NCI-H2227 (cell line): ENCODE measurements at regions not wholly inside any gene's neighbourhood (a gene's known extent, or its start where the extent isn't known, plus 50 kb on each side); places are given as distances from the start of the nearest gene placed in this dataset.

Experiments used
- DNase-seq: peaks from one replicate; lab custom pipeline; 2025; ENCODE audit not compliant: unreplicated experiment; lab: John Stamatoyannopoulos, UW

DNA sequence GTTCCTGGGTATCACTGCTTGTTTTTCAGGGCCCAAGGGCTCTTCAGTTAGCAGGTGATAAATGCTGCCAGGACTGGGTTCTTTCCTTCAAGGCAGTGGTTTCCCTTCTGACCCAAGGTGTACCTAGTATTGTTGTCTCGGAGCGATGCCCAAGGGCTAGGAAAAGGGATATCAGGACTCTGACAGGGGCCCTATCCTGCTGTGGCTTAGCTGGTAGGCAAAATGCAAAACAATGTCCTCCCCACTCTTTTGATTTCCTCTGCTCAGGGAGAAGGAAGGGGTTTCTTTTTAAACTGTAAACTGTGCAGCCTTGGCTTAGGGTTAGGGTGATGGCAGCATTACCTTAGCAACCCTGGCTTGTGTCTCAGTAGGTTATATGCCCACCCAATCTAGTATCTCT is 508.8 kb upstream of the CTNND2 start:
- no peak for DNase-seq

GRCh38 chr5:12399868-12400267 is 495.6 kb upstream of the CTNND2 start:
- DNase-seq = no peak

GRCh38 chr5:12392246-12392645 is 488.0 kb upstream of the CTNND2 start:
- DNase-seq = no peak

DNA sequence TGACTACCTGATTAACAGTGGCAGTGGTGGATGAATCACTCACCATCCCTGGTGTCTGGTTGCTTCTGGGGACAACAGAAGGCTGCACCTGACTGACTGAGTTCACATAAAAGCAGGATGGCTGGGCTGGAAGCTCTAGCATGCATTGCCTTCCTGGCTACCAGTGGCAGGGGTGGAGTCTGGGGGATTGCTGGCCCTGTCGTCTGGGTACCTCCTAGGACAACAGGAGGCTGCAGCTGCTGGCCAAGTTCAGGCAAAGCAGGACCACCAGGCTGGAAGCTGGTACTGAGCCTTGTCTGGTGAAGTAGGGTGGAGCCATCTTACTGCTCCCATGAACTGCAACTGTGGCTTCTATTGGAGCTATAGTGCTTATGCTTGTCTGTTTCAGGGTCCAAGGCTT is 480.8 kb upstream of the CTNND2 start:
- DNase-seq = no peak

- DNase-seq = no peak
Observed at GRCh38 chr5:12384005-12384404, 479.8 kb upstream of the CTNND2 start.

DNA sequence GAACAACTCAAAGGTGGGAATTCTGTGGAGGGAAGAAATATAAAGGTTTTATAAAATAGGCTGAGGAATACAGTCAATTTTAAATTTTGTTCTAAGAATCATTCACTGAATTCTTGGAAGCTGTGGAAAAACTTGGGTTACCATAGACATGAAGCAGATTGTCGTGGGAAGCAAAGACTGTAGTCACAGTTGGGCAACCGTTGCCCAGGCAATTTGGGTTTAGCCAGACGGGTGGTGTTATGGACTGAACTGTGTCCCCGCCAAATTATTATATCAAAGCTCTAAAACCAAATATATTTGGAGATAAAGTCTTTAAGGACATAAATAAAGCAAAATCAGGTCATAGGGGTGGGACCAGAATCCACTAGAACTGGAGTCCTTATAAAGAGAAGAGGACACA is 463.7 kb upstream of the CTNND2 start:
- no peak for DNase-seq

GRCh38 chr5:12360218-12360617 is 456.0 kb upstream of the CTNND2 start:
- DNase-seq = no peak

DNA sequence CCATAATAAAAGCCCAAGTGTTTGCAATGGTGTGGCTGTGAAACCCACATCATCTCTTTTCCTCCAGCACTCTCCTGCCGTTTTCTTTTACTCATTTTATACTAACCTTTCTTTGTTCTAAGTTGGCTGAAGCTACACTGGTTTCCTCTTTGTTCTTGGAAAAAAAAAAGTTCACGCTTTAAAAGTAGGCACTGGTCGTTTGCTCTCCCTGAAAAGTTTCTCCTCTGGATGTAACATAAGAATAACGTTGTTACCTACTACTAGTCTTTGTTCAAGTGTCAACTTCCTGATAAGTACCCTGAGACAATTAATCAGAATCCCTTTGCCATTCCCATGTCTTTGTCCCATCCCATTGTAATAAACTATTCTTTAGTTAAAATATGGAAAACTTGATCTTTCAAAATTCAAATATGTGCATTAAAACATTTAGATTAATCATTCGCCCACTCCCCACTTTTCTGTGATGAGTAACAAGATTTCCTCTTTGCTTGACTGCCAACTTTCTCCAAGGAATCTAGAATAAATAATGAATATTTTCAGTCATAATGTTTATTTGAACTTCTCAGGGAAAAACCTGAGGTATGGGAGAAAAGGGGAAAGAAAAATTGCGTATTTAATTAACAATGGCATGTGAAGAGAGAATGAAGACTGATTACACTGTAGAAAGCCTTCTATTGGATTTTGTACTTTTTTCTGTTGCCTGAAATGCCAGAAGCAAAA is 454.3 kb upstream of the CTNND2 start:
- DNase-seq = no peak

DNA sequence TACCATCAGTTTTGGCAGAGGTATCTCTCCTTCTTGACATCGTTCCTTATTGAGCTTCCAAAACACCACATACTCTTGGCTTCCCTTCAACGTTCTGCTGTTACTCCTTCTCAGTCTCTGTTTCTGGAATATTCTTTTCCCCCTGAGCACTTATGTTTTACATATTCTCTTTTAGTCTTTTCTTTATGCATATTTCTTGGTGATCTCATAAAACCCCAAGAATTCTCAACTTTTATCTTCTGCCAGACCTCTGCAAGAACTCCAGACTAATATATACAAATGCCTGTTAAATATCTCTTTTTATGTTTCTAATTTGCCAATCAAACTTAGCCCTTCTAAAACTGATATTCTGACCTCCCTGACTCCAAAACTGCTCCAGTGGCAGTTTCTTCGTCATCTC is 453.4 kb upstream of the CTNND2 start:
- no peak for DNase-seq

DNA sequence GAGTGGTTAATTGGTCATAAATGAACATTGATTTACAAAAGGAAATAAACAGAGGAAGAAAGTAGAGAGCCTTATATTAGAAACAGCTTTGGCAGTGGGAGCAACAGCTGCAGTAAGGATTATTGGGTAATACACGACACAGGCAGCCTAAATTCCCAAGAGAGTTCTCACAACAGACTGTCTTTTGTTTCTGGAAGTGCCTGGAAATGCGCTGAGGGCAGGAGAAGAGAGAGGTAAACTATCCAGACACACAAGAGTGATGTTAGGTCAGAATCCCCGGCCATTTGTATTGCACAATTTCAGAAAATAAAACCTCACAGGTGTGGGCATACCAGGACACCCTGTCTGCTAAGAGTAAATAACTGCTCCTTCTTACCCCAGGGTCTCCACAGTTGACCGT is 450.4 kb upstream of the CTNND2 start:
- DNase-seq = no peak

DNA sequence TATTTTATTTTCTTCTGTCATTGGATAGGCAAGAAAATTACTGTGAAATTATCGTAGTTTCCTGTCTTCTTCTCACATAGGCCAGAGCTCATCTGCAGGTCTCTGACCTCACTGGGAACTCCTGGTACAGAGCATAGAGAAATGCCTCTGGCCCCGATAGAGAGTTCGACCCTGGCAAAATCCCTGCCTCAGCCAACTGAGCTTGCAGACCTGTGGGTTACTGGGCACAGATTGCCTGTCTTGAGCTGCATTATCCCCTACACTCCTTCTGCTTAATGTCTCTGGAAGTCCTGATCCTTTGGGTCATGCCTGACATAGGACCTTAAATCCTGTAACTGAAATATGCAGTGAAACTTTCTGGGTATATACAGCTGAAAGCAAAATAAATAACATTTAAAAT is 439.3 kb upstream of the CTNND2 start:
- DNase-seq = no peak

- DNase-seq = no peak
Observed at GRCh38 chr5:12335938-12336337, 431.7 kb upstream of the CTNND2 start.

- DNase-seq = no peak
Observed at GRCh38 chr5:12332480-12332879, 428.2 kb upstream of the CTNND2 start.

DNA sequence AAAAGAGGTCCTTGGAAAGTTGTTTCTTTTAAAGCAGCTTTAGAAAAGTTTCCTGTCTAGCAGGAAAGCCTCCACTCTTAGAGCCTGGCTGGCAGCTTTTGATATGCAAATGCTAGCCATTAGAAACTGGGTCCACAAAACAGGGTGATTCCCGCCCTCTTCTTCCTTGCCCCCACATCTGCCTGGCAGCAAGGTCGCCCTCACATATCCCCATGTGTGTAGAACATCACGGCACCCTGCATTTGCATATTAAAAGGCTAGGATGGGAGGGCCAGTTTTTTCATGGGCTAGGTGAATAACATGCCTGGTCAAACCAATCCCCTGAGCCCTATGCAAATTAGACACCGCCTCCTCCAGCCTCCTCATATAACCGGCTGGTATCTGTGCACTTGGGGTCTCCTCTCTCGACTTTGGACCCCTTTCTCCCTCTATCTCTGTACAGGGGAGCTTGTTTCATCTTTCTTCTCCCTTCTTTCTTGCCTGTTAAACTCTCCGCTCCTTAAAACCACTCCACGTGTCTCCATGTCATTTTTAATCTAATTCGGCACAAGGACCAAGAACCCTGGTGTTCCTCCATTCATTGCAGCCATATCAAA is 426.8 kb upstream of the CTNND2 start:
- DNase-seq = no peak

DNA sequence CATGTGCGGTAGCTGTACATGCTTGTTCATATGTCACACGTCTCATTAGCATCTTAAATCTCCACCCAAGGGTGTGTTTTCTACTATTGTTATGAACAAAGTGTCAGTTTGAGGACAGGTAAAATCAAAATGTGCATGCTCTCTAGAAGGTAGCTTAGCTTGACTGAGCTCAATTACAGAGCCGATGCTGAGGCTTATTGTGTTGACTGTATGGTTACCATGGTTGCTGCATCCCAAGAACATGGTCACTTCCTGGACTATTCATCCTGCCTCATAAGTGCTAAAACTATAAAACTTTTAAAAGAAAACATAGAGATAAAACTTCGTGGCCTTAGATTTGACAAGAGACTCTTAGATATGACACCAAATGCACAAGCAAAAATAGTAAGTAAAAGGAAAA is 426.1 kb upstream of the CTNND2 start:
- no peak for DNase-seq

GRCh38 chr5:12323637-12324229 is 419.5 kb upstream of the CTNND2 start:
- DNase-seq = no peak

GRCh38 chr5:12322042-12322441 is 417.8 kb upstream of the CTNND2 start:
- no peak for DNase-seq

- DNase-seq = no peak
Observed at GRCh38 chr5:12320331-12320730, 416.1 kb upstream of the CTNND2 start.

DNA sequence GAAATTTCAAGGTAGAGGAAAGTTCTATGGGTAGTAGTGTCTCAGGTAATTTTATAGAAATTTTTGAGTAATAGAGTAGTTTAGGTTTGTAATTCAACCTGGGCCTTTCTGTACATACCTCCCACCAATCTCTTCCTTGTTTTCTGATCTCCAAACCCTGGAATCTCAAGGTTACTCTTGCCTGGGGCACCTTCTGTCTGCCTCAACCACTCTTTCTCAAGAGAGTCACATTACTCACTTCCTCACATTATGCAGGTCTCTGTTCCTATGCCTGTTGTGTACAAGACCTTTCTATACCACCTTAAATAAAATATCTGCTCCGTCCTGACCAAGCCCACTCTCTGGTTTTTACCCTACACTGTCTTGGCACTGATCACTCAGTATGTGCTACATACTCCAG is 412.6 kb upstream of the CTNND2 start:
- no peak for DNase-seq

DNA sequence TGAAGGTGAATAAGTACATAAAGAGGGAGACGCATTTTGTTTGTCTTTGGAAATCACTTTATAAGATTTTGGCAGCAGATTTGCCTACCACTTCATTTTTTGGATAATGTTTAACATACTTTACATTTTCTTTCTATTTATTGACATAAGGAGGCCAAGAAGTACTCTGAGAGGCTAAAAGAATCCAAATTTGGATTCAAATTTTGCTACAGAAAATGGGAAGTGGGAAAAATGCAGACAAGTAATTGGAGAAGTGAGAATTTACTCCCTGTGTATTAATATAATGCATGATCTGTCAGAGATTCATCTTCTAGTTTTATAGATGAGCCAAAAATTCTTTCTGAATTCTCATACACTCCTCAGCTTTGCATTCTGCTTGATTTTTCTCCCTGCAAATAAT is 411.2 kb upstream of the CTNND2 start:
- DNase-seq = no peak

DNA sequence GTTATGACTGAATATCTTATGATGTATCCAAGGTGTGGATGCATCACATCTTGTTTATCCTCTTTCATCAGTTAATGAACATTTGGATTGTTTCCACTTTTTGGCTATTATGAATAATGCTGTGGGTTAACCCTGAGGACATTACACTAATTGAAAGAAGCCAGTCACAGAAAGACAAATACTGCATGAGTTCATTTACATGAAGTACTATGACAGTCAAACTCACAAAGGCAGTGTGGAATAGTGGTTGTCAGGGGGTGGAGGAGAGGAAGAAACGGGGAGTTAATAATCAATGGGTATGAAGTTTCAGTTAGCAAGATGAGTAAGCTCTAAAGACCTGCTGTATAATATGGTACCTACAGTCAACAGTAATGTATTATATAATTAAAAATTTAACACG is 409.4 kb upstream of the CTNND2 start:
- DNase-seq = no peak

DNA sequence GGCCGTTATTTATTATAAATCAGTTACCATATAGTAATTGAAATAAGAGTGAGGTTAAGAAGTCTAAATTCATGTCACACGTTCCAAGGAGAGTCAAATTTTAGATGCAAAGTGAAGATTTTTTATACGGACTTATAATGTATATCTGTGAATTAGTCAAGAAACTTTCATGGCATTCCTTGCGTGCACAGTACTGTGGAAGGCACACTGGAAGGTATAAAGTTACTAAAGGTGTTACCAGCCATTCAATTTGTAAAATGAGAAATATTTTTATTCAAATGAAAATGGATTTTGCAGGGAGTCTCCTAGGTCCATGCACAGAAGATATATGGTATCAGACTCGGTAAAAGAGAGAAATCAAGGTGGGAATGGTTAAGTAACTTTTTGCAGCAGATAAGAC is 408.1 kb upstream of the CTNND2 start:
- no peak for DNase-seq

- no peak for DNase-seq
Observed at GRCh38 chr5:12294151-12294550, 389.9 kb upstream of the CTNND2 start.
